ENCODE measurements at regions not wholly inside any gene's neighbourhood (a gene's known extent, or its start where the extent isn't known, plus 50 kb on each side); places are given as distances from the start of the nearest gene placed in this dataset.

DNA sequence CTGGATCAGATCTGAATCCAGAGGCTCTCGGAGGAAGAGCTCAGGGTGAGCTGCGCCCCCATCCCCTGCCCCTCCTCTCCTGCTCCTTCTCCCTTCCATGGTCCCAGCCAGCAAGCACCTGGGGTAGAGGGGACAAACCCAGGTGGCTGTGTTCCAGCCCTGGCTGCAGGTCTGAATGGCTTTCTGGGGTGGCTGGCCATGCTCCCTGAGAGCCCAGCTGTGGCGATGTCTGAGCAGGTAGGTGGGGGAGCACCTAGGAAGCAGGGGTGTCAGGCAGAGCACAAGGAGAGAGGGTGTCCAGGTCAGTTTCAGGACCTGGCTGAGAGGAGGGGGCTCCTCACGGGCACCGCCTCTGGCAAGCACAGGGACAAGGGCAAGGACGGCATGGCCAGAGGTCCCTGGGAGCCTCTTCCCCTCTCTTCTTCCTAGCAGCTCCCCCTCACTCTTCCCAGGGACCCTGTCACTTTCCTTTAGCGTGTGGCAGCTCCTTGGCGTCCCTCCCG lies 310.0 kb downstream of the SEC14L1 start (continued):
- TF ChIP-seq ZNF691 (CRISPR knock-in tag; IDR thresholded peaks at IDR 0.05; ENCODE audit: borderline replicate concordance, low read depth) (peak; percentile 2; the same call in 1 of the 2 replicates), MTERF4 (CRISPR knock-in tag; IDR thresholded peaks at IDR 0.05) (peak; percentile 80), ZFP37 (CRISPR knock-in tag; IDR thresholded peaks at IDR 0.05; ENCODE audit: borderline replicate concordance) (peak; percentile 28; the same call in 1 of the 2 replicates)

DNA sequence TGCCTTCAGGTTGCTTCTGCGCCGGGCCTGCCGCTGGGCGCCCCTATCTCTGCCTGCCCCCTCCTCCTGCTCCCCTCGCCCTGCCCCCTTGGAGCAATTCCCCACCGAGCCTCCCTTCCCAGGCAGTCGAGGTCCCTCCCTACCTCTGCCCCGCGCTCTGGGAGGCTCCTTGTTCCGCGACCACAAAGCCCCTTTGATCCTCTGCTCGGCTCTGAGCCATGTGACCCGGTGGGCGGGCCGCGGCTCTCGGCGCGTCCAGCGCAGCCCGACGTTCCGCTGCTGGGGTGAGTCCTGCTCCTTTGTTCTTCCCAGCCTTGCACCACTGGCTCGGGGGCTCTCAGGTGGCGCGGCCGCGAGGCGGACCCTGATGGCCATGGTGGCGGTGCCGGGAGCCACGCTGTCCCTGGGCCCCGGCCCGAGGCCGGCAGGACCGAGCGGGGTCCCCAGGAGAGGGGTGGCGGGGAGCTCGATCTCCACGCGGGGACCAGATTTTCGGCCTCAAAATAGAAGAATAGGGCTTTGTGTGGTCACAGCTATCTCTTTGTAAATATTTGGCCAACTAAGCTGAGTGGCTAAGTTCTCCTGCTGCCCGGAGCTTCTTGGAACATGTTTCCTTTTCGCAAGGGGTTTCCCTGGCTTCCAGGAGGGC lies 310.6 kb downstream of the SEC14L1 start:
- H3K9ac ChIP-seq (ENCODE audit: insufficient read depth, low read depth, low read length) = peak overlapping the region; percentile 96
- in situ Hi-C loops (cut with HindIII; ENCODE audit: extremely low pct_ligation_motif_present, low pct_unique_long_range_greater_than_20kb) = loop anchor here (5.0 kb wide), 1 partner anchor 164 kb away; no protein-coding TSS in a partner anchor
- peak; percentile 78 for FAIRE-seq
- no TSS peak for BruUV-seq (replicated peaks)
- ChIA-PET POLR2A (interaction anchor here (0.6 to 6.4 kb wide), 38 partner anchors 8 to 507 kb away, joined by 3 to 129 read pairs (median 6); partner anchors contain the start of genes SEC14L1 and TNRC6C), CTCF (ENCODE audit: low intra/inter-chr PET ratio, low total read pairs) (interaction anchor here (0.9 kb wide), 1 partner anchor 21 kb away, joined by 5 read pairs; no protein-coding TSS in a partner anchor)
- H3K4me1 ChIP-seq (ENCODE audit: insufficient read depth, low read length) = peaks cover 59% of the 10 kb centered on the region
- peak overlapping the region; percentile 61 to 91 (median 73) for H3K4me3 ChIP-seq (replicated peaks in 1 of 3; ENCODE audit: insufficient read depth in 1 of 3, low read depth in 2 of 3, low read length in 3 of 3)
- WGBS (ENCODE audit: low lambda C conversion rate) = under 1% methylated on average over 23 of the region's 44 CpGs
- no peaks in the 10 kb centered on the region for H3K9me3 ChIP-seq (ENCODE audit: low read length)
- H3K27ac ChIP-seq (ENCODE audit: extremely low read length, insufficient read depth, low read length) = peak overlapping the region; percentile 95
- DNase-seq (ENCODE audit: low spot score) = peak; percentile 96
- peak; percentile 77 for ATAC-seq
- peak overlapping the region; percentile 99 for H3K4me2 ChIP-seq (ENCODE audit: low read depth, low read length)
- H2AFZ ChIP-seq (ENCODE audit: low read length) = no peak overlapping the region
- no peaks in the 10 kb centered on the region; a peak in 1 of 5 replicates for H3K27me3 ChIP-seq (ENCODE audit: control insufficient read depth in 1 of 2, insufficient read depth in 2 of 2, low read length in 2 of 2)
- intact Hi-C loops (cut with micrococcal nuclease; ENCODE audit: unreplicated experiment) = loop anchor here (5.0 kb wide), 1 partner anchor 164 kb away; no protein-coding TSS in a partner anchor
- peaks cover 77% of the 10 kb centered on the region for H3K79me2 ChIP-seq (ENCODE audit: insufficient read depth, low read length)
- peaks cover 1 to 6% of the 10 kb centered on the region in 2 experiments; a peak in 3 of 5 replicates for H3K36me3 ChIP-seq (replicated peaks in 1 of 2; ENCODE audit: control insufficient read depth in 1 of 2, insufficient read depth in 2 of 2, low read length in 2 of 2)
- peaks cover 26% of the 10 kb centered on the region for H4K20me1 ChIP-seq (ENCODE audit: insufficient read depth, low read length)
- TF ChIP-seq ZNF230 (CRISPR knock-in tag; IDR thresholded peaks at IDR 0.05) (no peak; the same call in 1 of the 2 replicates), CHD4 (IDR thresholded peaks at IDR 0.05; ENCODE audit: borderline replicate concordance, low read length) (no peak), RARA (CRISPR knock-in tag; IDR thresholded peaks at IDR 0.05) (peak; percentile 68; the same call in 1 of the 2 replicates), ZNF264 (CRISPR knock-in tag; IDR thresholded peaks at IDR 0.05) (peak; percentile 75; the same call in 1 of the 2 replicates), KLF15 (CRISPR knock-in tag; IDR thresholded peaks at IDR 0.05; ENCODE audit: borderline replicate concordance) (no peak), ZZZ3 (CRISPR knock-in tag; IDR thresholded peaks at IDR 0.05; ENCODE audit: borderline replicate concordance) (no peak), CENPT (CRISPR knock-in tag; IDR thresholded peaks at IDR 0.05; ENCODE audit: low read depth) (0 out of 2 replicates have a peak, but pooled peaks have one; percentile 4)
- TF ChIP-seq, protein P1, sequence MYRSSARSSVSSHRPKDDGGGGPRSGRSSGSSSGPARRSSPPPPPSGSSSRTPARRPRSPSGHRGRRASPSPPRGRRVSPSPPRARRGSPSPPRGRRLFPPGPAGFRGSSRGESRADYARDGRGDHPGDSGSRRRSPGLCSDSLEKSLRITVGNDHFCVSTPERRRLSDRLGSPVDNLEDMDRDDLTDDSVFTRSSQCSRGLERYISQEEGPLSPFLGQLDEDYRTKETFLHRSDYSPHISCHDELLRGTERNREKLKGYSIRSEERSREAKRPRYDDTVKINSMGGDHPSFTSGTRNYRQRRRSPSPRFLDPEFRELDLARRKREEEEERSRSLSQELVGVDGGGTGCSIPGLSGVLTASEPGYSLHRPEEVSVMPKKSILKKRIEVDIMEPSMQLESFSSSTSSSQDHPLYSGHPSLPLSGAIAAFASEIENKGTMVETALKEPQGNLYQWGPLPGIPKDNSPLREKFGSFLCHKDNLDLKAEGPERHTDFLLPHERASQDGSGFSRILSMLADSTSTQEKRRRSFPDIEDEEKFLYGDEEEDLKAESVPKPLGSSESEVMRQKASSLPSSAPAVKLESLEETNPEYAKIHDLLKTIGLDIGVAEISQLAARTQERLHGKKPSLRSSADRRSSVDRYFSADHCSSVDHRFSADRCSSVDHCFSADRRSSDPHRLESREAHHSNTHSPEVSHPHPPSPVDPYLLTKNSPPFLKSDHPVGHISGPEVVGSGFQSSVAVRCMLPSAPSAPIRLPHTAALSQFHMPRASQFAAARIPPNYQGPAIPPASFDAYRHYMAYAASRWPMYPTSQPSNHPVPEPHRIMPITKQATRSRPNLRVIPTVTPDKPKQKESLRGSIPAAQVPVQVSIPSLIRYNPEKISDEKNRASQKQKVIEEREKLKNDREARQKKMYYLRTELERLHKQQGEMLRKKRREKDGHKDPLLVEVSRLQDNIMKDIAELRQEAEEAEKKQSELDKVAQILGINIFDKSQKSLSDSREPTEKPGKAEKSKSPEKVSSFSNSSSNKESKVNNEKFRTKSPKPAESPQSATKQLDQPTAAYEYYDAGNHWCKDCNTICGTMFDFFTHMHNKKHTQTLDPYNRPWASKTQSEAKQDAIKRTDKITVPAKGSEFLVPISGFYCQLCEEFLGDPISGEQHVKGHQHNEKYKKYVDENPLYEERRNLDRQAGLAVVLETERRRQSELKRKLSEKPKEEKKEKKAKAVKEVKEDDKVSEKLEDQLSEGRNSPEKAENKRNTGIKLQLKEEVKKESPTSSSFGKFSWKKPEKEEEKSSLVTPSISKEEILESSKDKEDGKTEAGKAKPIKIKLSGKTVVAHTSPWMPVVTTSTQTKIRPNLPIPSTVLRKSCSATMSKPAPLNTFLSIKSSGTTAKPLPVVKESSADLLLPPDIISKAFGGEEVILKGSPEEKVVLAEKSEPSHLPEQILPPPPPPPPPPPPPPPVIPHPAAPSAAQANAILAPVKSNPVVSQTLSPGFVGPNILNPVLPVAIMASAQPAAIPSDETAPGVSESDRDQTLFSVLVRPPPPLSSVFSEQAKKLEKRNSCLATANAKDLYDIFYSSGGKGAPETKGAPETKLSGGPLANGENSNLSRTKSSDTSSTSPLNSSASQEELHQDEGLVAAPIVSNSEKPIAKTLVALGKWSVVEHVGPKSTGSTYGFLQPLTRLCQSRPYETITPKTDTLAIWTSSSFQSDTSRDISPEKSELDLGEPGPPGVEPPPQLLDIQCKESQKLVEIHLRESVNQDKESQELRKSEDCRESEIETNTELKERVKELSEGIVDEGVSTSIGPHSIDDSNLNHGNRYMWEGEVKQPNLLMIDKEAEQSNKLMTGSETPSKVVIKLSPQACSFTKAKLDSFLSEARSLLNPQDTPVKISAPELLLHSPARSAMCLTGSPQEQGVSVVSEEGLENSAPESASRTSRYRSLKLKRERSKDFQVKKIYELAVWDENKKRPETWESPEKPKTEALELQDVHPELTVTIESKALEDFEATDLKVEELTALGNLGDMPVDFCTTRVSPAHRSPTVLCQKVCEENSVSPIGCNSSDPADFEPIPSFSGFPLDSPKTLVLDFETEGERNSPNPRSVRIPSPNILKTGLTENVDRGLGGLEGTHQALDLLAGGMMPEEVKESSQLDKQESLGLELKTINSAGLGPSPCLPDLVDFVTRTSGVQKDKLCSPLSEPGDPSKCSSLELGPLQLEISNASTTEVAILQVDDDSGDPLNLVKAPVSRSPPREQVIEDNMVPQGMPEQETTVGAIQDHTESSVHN (CRISPR knock-in tag; IDR thresholded peaks at IDR 0.05) = 0 out of 2 replicates have a peak, but pooled peaks have one; percentile 7

Data from HepG2 (cell line).